NCI-H510A treated with DMSO at 0.1 percent for 48 hours (cell line): ENCODE measurements at regions not wholly inside any gene's neighbourhood (a gene's known extent, or its start where the extent isn't known, plus 50 kb on each side); places are given as distances from the start of the nearest gene placed in this dataset.
"Not testable (repeated sequence)": the region's sequence is repeated elsewhere in the genome, so short reads cannot be mapped to it uniquely, and the experiment has no call there.

ENCODE experiments used
- DNase-seq: peaks from one replicate; lab custom pipeline; 2025; lab: John Stamatoyannopoulos, UW

DNA sequence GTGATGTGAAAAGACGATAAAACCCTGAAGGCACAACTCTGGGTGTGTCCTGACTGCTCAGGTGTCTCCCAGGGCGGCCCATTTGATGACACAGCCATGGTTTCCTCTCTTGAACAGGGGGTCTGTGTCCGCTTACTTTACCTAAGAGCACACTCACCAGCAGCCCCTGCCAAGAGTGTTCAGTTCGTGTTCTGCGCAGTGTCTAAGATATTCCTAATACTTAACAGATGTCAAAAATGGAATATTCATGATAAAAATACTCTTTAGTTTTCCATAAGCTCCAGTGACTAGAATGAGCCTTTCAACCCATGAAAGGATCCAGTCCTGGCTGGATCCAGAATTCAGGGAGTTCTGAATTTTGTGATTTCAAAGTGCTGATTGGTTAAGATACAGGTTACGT, 492.4 kb downstream of the TNS3 start:
- no peak for DNase-seq

DNA sequence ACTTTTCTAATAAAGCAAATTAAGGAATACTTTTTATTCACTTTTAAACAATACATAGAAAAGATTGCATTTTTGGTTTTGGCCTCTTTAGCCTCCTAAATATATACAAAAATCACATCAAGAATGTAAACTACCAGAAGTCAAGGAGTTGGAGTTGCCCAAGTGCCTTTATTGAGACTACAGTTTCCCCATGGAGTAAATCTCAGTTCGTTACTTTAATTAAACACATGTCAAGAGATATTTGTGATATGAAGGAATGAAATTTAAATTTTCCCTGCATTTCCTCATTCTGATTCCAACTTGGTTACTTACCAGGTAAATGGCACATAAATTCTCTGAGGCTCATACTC, 492.9 kb downstream of the TNS3 start:
- no peak for DNase-seq

DNA sequence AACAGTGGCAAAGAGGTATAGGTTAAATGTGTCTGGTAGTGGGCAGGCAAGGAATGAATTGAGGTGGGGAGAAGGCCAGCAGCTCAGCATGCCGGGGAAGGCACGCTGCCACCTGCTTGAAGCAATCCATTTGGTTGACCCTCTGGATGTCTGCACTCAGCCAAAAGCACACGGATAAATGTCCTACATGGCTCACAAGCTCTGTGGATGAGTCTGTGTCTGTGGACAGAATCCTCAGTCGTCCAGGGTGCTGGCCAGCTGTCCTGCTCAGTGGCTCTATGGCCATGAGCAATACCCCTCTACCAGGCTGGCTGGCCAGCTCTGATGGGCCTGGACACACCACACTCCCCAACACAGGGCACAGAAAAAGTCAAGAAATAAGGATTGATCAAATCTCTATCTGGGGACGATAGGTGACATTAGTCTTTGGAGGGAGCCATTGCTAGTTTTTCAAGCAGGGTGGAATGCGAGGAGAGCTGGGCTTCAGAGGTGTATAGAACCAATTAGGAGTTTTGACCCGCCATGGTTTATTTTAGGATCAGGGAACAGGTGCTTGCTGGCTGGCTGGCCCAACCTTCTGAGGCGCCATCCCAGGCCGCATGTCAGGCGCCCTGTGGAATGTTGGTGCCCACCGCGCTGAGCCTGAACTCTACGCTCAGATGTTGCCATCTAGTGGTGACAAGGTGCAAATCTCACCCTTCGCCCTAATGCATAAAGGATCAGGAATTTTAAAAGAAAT, 493.4 kb downstream of the TNS3 start:
- DNase-seq, result peak; percentile 4

DNA sequence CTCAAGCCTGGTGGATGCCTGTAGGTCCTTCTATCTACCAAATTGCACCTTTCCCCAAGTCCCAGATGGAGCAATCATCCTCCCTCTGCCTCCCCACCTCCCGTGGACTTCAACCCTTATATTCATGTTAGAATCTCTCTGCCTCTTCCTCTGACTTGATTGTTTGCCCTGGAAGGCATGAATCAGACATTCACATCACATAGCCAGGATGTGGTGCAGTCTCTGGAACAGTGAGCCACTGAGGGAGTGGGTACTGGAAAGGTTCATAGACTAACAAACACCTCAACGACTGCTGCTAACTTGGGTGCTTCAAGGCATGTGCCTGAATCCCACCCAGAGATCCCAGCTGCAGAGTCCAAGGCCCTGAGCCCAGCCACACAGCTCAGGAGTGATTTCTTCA, 494.0 kb downstream of the TNS3 start:
- no peak for DNase-seq

DNA sequence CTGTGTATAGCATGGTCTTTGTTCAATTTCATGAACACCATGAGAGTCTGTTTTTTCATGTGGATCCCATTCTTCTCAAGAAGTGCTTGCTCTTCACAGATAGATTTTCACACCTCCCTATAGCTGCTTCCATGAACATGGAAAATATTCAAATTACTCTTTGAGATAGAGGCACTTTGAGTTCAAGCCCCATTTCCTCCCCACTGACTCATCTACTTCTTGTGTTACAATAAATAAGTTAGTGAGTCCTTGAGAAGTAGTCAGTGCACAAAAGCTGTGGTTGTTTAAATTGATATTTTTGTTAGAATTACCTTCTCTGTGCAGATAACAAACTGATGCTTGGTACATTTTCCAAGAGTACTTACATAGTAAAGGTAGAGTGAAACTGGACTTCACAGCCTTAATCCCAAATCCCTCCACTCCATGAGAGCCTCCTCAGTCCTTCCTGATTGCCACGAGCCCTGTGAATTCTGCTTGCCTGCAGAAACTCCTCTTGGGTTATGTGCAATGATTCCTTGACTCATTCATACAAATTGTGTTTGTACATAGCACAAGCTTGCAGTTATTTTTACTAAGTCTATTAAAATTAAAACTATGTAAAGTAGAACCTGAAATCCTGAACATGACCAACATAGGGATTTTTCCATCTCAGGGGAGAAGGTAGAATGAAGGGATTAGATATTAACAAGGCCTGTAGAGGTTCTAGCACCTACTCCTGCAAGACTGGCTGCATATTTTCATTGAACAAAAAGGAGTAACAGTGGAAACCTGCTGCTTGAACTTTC, 496.2 kb downstream of the TNS3 start:
- no peak for DNase-seq

DNA sequence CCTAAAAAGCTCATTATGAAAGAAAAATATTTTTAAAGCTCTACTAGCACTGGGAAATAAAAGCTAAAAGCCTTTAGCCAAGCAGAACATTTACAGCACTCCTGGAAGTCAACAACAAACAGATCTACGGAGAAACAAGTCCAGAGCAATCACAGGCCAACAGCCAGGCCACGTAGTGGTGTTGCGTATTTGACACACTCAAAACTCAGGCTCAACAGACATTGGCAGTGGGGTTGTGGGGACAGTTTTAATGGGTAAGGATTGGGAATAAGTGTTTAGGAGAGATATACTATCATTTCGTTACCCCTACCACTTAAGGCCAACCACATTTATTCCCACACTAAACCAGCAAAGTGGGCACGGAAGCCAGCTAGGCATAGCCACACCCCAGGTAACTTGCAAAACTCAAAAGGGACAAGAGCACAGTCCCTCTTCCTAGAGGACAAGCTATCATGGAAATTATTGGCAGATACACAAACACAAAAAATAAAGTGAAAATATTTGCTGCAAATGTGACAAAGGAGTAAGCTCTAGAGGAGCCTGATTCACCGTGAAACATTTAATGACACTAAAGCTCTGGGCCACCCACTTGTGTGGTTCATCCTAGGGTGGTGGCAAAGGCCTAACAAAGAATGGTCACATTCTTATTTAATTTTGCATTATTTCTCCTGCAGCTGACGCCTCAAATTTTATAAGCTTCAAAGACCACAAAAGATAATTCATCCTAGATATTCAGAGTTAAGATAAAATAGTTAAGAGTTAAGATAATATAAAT, 498.2 kb downstream of the TNS3 start:
- DNase-seq, result no peak

DNA sequence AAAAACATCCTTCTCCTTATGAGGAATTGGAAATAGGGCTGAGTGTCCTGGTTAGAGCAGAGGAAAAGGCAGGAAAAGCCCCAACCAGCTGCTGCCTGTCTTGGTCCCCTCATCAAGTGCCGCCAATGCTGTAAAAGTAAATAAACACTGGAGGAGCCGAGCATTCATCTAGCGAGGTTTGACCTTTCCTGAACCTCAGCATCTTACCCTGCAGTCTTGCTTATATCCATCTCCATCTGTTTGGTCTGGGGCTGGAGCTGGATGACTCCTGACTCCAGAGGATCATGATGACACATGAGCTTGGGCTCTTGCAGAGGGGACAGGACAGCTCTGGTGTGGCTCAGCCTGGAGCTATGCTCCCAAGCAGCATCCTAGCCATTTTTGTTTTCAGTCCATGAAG, 501.1 kb downstream of the TNS3 start:
- no peak for DNase-seq

DNA sequence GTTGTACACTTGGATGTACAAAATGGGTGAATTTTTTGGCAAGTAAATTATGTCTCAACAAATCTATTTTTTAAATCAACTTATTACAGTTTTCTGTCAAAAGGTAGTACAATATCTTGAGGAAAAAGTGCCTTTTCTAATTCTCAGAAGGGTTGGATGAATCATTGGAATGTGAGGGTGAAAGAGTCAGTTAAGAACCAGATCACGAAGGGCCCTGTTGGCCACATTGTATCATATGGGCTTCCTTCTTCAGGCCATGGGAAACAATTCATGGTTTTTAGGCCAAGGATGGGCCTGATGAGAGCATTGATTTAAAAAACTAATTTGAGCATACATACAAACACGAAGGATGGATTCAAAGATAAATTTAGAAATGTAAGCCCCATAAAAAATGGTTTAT, 503.7 kb downstream of the TNS3 start:
- DNase-seq, result no peak

DNA sequence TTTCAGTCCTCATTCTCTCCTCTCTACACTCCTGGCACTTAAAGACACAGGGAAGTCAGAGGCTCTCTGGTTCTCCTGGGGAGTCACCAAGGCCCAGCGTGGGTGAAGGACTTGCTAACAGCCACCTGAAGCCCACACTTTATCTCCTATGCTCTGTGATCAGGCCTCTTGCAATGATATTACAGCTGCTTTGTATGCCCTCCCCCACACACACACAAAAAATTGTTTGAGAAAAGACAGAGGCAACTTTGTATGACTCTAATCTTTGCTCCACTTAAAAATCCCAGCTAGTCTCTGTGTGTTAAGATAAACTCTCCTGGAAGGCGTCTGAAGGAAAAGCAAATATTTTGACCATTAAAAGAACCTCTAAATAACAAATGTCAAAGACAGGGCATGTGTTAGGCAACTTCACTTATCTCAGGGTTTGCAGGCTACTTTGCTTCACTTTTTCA, 507.2 kb downstream of the TNS3 start:
- DNase-seq, result no peak

DNA sequence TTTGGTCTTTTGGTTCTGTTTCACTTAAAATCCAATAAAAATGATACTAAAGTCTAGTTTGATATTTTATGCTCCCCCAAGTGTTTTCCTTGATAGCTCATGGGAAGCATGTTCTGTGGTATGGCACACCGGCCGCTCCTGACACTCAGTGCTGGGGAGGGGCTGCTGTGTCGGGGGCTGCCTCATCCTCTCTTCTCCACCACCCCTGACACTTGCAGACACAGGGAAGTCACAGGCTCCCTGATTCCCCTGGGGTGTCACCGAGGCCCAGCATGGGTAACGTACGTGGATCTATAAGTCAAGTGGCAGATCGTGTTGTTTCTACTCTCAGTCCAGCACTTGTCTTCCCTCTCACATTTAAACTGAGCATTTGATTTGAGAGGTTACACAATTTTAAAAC, 508.6 kb downstream of the TNS3 start:
- no peak for DNase-seq

DNA sequence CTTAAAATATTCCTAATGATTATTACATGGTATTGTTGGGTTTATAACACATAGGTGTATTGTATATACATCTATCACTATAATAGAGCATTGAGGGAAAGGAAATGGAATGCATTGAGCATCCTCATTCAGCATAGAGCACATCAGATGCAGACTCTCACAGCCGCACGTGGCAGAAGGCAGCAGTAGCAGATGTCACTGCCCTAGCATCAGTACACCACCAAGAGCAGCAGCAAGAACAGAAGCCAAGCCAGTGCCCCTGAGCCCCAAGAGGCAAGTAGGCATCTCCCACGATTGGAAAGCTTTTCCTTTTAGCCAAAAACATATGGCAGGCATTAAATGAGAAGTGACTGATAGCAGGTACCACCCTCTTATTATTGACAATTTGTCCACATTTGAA, 510.0 kb downstream of the TNS3 start:
- no peak for DNase-seq

DNA sequence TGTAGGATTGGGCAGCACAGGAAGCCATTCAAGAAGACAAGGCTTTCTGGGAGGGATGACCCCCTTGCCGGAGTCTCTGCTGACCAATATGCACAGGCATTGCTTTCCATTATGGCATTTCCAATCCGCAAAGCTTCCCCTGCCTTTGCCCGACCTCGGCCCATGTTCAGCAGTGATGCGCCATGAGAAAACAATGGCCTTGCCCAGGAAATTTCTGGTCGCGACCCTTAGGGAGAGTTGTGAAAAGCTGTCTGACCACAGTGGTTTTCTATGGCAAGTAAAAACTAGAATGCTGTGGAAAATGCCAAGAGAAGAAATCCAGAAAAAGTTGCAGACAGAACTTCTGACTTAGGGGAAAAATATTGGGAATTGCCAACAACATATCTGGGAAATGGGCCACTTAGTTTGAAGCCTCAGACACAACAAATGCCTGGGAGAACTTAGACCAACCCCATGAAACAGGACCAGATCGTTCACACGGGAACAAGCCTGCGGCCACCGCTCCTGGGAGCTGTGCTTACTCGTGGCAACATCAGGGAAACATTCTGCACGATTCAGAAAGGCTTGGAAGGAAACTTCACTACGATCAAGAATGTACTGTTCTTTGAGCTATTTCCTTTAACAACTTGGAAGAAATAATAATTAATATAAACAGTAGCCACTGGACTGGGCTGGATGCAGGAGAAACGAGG, 512.4 kb downstream of the TNS3 start:
- DNase-seq, result no peak

DNA sequence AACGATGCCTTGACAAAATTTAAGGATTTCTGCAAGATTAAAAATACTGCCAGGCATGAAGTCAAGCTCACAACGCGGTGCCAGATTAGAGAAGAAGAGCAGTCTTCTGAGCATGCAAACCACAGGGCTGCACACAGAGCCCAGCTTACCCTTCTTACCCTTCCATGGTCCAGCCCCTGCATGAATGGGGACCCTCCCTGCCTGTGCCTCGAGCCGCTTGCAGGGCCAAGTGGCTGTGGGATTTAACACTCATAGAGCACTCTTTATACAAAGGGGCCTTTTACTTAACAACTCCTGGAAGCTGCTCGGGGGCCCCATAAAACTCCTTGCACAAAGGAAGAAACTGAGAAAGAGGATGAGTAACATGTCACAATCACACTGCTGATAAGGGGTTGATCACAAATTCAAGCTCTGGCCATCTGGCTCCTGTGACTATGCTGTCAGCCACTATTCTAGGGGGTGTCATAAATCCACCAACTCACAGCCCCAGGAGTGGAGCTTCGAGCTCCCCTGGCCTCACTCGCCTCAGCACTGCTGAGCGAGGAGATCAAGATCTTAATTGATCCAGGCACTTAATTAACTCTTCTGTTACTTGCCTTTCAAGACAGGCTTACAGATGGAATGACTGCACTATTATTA, 514.8 kb downstream of the TNS3 start:
- no peak for DNase-seq

DNA sequence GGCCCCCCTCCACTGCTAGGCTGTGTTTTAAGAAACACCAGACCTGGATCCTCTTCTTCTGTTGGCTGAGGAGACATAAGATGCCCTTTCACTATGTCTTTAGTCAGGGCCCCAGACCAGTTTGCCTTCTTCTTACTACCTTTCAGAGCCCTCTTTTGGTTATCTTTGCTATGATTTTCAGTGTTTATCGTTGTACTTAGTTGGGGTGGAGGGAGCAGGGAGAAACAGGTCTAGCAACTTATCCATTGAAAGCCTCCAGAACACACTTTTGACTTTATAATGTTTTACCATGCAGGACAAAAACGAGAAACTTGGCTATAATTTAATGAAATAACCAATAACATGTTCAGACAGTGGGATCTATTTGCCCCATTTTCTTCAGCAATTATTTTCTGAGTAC, 525.2 kb downstream of the TNS3 start:
- DNase-seq, result no peak

DNA sequence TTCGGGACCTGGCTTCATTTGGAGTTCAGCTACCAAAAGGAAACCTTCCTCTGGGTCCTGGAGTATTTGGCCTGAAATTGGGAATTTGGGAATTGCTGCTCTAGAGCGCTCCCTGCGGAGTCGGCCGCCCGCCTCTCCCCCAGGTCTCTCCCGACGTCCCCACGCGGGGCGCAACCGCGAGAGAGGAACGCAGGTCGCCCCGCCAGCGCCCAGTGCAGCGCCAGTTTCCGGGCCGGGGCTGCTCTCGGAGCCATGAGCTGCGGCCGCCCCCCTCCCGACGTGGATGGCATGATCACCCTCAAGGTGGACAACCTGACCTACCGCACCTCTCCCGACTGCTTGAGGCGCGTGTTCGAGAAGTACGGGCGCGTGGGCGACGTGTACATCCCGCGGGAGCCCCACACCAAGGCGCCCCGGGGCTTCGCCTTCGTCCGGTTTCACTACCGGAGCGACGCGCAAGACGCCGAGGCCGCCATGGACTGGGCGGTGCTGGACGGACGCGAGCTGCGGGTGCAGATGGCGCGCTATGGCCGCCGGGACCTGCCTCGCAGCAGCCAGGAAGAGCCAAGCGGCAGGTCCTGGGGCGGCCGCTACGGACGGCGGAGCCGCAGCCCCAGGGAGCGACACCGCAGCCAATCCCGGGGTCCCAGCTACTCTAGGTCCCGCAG, 529.2 kb downstream of the TNS3 start:
- DNase-seq, result not testable (repeated sequence)

DNA sequence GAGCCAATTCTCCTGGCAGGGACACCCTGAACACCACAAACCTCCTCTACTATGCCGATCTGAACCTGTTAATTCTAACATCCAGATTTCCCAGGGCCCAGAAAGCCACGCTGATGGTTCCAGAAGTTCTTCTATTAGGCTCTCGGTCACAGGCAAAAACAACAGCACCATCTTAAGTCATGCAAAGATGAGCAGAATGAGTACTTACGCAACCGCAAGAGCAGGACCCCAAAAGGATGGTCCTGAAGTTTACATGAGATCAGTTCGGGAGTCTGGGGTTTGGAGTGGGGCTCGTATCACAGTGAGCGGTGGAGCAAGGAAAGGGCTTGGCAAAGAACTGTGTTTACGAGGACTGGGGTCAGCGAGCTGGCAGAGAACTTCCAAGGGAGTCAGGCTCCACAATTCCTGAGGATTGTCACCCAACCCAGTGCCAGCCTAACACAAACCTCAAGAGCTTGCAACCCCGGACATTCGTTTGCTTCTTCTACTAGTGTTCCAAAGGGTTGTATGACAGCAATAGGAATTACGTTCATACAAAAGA, 532.6 kb downstream of the TNS3 start:
- no peak for DNase-seq

DNA sequence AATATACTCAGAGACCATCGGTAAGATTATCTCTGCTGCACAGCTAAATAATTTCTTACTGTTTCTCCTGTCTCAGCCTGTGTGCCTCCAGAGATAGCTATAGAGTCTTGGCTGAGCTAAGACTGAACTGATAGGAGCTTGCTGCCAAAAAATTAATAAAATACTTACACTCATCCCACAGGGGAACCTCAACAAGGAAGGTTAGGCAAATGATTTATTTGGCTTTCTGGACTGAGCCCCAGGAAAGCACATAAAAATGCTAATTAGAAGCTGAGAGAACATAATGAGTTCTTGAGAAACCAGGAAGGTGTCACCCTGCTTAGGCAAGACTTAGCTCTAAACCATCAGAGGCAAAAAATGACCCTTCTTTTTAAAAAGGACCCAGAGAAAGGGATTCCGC, 534.5 kb downstream of the TNS3 start:
- no peak for DNase-seq

DNA sequence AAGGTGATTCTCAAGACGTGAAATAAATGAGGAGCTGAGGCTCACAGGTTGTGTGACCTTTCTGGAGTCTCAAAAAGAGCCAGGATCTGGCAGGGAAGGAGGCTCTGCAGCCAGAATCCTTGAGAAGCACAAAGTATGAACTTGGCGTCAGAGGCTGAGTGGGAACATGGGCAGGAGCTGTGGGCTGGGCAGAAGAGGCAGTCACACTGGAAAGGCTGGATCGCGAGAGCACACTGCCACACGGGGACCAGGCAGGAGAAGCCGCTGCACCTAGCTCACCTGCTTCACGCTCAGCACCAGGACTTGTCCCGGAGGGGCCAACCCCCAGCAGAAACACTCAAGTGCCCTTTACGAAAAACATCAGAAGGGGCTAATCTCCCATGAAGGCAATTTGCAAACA, 535.0 kb downstream of the TNS3 start:
- DNase-seq, result no peak

DNA sequence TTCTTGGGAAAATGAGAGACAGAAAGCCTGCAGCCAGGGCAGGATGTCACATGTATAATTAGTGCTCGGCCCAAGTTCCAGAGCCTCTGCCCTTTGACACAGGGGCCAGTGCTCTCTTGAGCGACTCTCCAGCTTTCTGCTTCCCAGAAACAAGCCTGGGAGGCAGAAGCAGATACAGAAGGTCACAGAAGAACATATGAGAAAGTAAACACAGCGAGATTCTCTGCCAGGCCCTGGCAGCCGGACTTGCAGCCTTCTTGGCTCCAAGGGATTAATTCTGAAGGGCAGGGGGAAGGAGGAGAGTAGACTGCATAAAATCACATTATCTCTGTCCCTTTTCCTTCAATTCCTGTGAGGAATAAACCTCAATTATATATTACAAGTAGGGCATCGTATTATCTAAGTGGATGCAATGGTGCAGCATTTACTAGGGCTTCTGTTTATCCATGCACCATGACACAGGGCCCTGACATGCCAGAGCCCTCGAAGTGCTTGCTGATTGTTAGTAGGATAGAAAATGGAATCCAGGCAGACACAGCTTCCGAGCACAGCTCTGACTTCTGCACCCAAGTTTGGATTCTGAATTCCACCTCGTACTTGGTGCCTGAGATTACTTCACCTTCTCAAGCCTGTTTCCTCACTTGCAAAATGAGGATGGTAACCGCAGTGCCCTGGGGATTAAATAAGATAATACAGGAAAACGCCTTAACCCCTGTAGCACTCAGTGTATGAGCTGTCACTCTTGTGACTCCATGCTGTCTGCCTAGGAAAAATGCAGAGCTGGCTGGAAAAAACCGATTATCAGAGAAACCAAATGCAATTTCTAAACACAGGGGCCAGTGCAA, 536.5 kb downstream of the TNS3 start:
- DNase-seq, result no peak

DNA sequence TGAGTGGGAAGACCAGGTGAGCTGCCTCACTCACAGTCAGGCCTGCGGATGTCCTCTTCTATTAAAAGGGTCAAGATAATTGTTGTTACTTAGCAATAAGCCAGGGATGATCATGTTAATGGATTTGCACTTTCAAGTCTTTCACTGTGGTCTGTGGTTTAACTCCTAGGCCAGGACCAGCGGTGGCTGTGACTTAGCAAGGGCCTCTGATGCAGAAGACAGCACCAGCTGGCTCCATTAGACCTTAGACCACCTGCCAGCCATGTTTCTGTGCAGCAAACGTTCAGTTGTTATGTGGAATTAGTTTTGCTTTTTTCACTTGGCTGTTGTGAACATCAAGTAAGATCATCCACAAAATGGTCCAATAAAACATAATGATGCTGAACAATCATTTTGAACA, 537.3 kb downstream of the TNS3 start:
- DNase-seq, result no peak
